Neural crest cell (in vitro differentiated cells): ENCODE measurements at regions not wholly inside any gene's neighbourhood (a gene's known extent, or its start where the extent isn't known, plus 50 kb on each side); places are given as distances from the start of the nearest gene placed in this dataset.

Source experiments
- DNase-seq: peaks from one replicate; pipeline ENCODE4 v3.0.0; 2021; ENCODE audit warnings: low read depth, mixed read lengths, low spot score
- H3K27ac Mint-ChIP-seq: one replicate; pipeline ENCODE4 v1.8.0; 2021; ENCODE audit warnings: mild to moderate bottlenecking, mixed read lengths; ENCODE audit not compliant: unreplicated experiment
- H3K27me3 Mint-ChIP-seq: 2 replicates; pipeline ENCODE4 v1.8.0; 2021; ENCODE audit warnings: low read depth, mild to moderate bottlenecking, mixed read lengths
- H3K36me3 Mint-ChIP-seq: 2 replicates; pipeline ENCODE4 v1.8.0; 2021; ENCODE audit warnings: low read depth, mild to moderate bottlenecking, mixed read lengths
- H3K4me1 Mint-ChIP-seq: 2 replicates; pipeline ENCODE4 v1.8.0; 2021; ENCODE audit warnings: mixed read lengths
- H3K4me3 Mint-ChIP-seq: one replicate; pipeline ENCODE4 v1.8.0; 2021; ENCODE audit warnings: mild to moderate bottlenecking, mixed read lengths
- H3K9me3 Mint-ChIP-seq: 2 replicates; pipeline ENCODE4 v1.8.0; 2021; ENCODE audit warnings: mixed read lengths
- CTCF ChIP-seq: fragments of 200-600 bp; sonication (generic); conservative IDR thresholded peaks from 2 replicates; pipeline ENCODE4 v1.5.0; 2021; ENCODE audit warnings: antibody characterized with exemption, mild to moderate bottlenecking

- Mint-ChIP-seq H3K27me3 (no peaks in the 10 kb centered on the region), H3K4me1 (peaks cover 8% of the 10 kb centered on the region), H3K4me3 (no peak overlapping the region), H3K27ac (no peak overlapping the region), H3K36me3 (no peaks in the 10 kb centered on the region), H3K9me3 (peaks cover 2% of the 10 kb centered on the region)
- DNase-seq = no peak
- TF ChIP-seq CTCF = no peak
These were observed 524.5 kb upstream of the WWC1 start for GRCh38 chr5:167766957-167767356.

GRCh38 chr5:167767795-167768194, 523.6 kb upstream of the WWC1 start:
- Mint-ChIP-seq H3K36me3 (no peaks in the 10 kb centered on the region), H3K4me3 (no peak overlapping the region), H3K4me1 (peaks cover 8% of the 10 kb centered on the region), H3K9me3 (peaks cover 2% of the 10 kb centered on the region), H3K27ac (no peak overlapping the region), H3K27me3 (no peaks in the 10 kb centered on the region)
- no peak for DNase-seq
- TF ChIP-seq CTCF = no peak

- H3K4me1 Mint-ChIP-seq = no peaks in the 10 kb centered on the region
- no peaks in the 10 kb centered on the region for H3K27me3 Mint-ChIP-seq
- H3K36me3 Mint-ChIP-seq = no peaks in the 10 kb centered on the region
- H3K9me3 Mint-ChIP-seq = peaks cover 2% of the 10 kb centered on the region
- no peak overlapping the region for H3K4me3 Mint-ChIP-seq
- no peak overlapping the region for H3K27ac Mint-ChIP-seq
- no peak for DNase-seq
- no peak for TF ChIP-seq CTCF
These were observed 521.5 kb upstream of the WWC1 start for GRCh38 chr5:167769846-167770413.

GRCh38 chr5:167770461-167770860, 521.0 kb upstream of the WWC1 start:
- no peak overlapping the region for H3K27ac Mint-ChIP-seq
- no peaks in the 10 kb centered on the region for H3K4me1 Mint-ChIP-seq

GRCh38 chr5:167771571-167771970, 519.9 kb upstream of the WWC1 start:
- no peak for TF ChIP-seq CTCF
- no peaks in the 10 kb centered on the region for H3K4me1 Mint-ChIP-seq
- DNase-seq = no peak
- no peak overlapping the region for H3K4me3 Mint-ChIP-seq
- no peaks in the 10 kb centered on the region for H3K27me3 Mint-ChIP-seq
- H3K27ac Mint-ChIP-seq = no peak overlapping the region
- peaks cover 2% of the 10 kb centered on the region for H3K9me3 Mint-ChIP-seq
- H3K36me3 Mint-ChIP-seq = no peaks in the 10 kb centered on the region

More at GRCh38 chr5:167770461-167770860, 521.0 kb upstream of the WWC1 start:
- H3K9me3 Mint-ChIP-seq = peaks cover 2% of the 10 kb centered on the region
- no peaks in the 10 kb centered on the region for H3K36me3 Mint-ChIP-seq
- DNase-seq = no peak
- no peak overlapping the region for H3K4me3 Mint-ChIP-seq
- H3K27me3 Mint-ChIP-seq = no peaks in the 10 kb centered on the region
- no peak for TF ChIP-seq CTCF
